Keratinocyte (primary cell): ENCODE measurements at regions not wholly inside any gene's neighbourhood (a gene's known extent, or its start where the extent isn't known, plus 50 kb on each side); places are given as distances from the start of the nearest gene placed in this dataset.

Experiments used
- DNase-seq: peaks from one replicate; pipeline ENCODE4 v3.0.0-alpha.2; 2011; ENCODE audit warnings: low read depth, missing footprints, low spot score
- FAIRE-seq: peaks from 2 replicates; lab custom pipeline; 2011; peaks lifted over from hg19 to GRCh38; lab: Jason Lieb, UNC
- H2AFZ ChIP-seq: 2 replicates; pipeline ENCODE4 v1.6.0; 2012; ENCODE audit warnings: low read length, control low read depth, inconsistent platforms; ENCODE audit not compliant: control insufficient read depth
- H3K27ac ChIP-seq: 2 replicates; pipeline ENCODE4 v1.5.1; 2011; ENCODE audit warnings: low read length; ENCODE audit not compliant: control insufficient read depth, insufficient read depth
- H3K27me3 ChIP-seq: 3 replicates; pipeline ENCODE4 v1.6.0; 2011; ENCODE audit warnings: low read length; ENCODE audit not compliant: control insufficient read depth, insufficient read depth; ENCODE audit errors: extremely low read depth
- H3K36me3 ChIP-seq, 2 experiments: 2 replicates in 1 of 2; 3 replicates in 1 of 2; pipeline ENCODE4 v1.5.1; 2011; ENCODE audit warnings: low read length in 2 of 2, mild to moderate bottlenecking in 1 of 2; ENCODE audit not compliant: control insufficient read depth in 2 of 2, insufficient read depth in 2 of 2; ENCODE audit errors: extremely low read depth in 1 of 2
- H3K4me1 ChIP-seq: 3 replicates; pipeline ENCODE4 v1.5.1; 2011; ENCODE audit warnings: low read length; ENCODE audit not compliant: control insufficient read depth, insufficient read depth; ENCODE audit errors: extremely low read depth
- H3K4me2 ChIP-seq: 3 replicates; pipeline ENCODE4 v1.6.0; 2011; ENCODE audit warnings: low read depth, low read length; ENCODE audit not compliant: control insufficient read depth, insufficient read depth; ENCODE audit errors: extremely low read depth
- H3K4me3 ChIP-seq, 3 experiments: fragments of 200-600 bp in 1 of 3; sonication (generic) in 1 of 3; 2 replicates in 2 of 3; 3 replicates in 1 of 3; pipeline ENCODE4 v1.5.1; 2011 to 2016; ENCODE audit warnings: low read length in 3 of 3, mild to moderate bottlenecking in 3 of 3, control low read depth in 2 of 3, inconsistent platforms in 1 of 3, low read depth in 1 of 3, mixed read lengths in 1 of 3, mixed run types in 1 of 3, moderate library complexity in 1 of 3; ENCODE audit not compliant: control insufficient read depth in 2 of 3, insufficient read depth in 2 of 3; ENCODE audit errors: extremely low read depth in 1 of 3
- H3K79me2 ChIP-seq: 2 replicates; pipeline ENCODE4 v1.6.0; 2012; ENCODE audit warnings: low read length; ENCODE audit not compliant: control insufficient read depth, insufficient read depth
- H3K9ac ChIP-seq: 3 replicates; pipeline ENCODE4 v1.6.0; 2011; ENCODE audit warnings: low read length; ENCODE audit not compliant: control insufficient read depth, insufficient read depth; ENCODE audit errors: extremely low read depth
- H3K9me1 ChIP-seq: 3 replicates; pipeline ENCODE4 v1.6.0; 2011; ENCODE audit warnings: low read length; ENCODE audit not compliant: control insufficient read depth, insufficient read depth; ENCODE audit errors: extremely low read depth
- H3K9me3 ChIP-seq: 2 replicates; pipeline ENCODE4 v1.5.1; 2012; ENCODE audit warnings: low read depth, low read length; ENCODE audit not compliant: control insufficient read depth
- H4K20me1 ChIP-seq: 3 replicates; pipeline ENCODE4 v1.6.0; 2011; ENCODE audit warnings: low read length; ENCODE audit not compliant: control insufficient read depth, insufficient read depth; ENCODE audit errors: extremely low read depth
- EZH2 ChIP-seq: IDR thresholded peaks from one replicate; pipeline ENCODE4 v1.6.1; 2012; ENCODE audit warnings: inconsistent platforms, mild to moderate bottlenecking, low read length, moderate library complexity
- dilution Hi-C: fragments of 300-500 bp; cut with MboI; formaldehyde crosslinking; loops from one replicate; pipeline ENCODE4 v1.7.0; 2020; ENCODE audit warnings: low sequenced_read_pairs; ENCODE audit not compliant: extremely low pct_ligation_motif_present
- TF ChIP-seq, protein P1 (sequence below), 3 experiments: IDR thresholded peaks in 1 of 3; conservative IDR thresholded peaks in 1 of 3; optimal IDR thresholded peaks in 1 of 3; 2 replicates in 2 of 3; 3 replicates in 1 of 3; pipeline versions ENCODE3 to v1.5.1; 2011; ENCODE audit warnings: low read length in 3 of 3, mild to moderate bottlenecking in 3 of 3, moderate library complexity in 2 of 3, control low read depth in 1 of 3, inconsistent platforms in 1 of 3; ENCODE audit not compliant: insufficient read depth in 2 of 3; ENCODE audit errors: extremely low read depth in 1 of 3

DNA sequence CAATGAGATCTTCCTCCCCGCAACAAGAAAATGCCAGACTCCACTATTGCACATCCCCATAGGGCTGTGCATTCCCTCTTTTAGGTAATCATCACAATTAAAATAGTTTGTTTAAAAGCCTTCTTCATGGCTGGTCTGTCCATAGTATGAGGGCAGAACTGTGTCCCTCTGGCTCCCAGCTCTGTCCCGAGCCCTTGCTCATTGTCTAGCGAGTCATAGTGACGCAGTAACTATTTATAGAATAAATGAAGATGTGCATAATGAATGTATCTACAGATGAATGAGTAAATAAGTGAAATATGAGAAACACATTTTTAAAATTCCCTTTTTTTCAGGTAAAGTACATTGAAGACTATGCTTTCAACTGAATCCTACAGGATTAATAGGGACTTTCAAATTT lies 128.4 kb upstream of the TMC3 start:
- no peaks in the 10 kb centered on the region for H3K79me2 ChIP-seq
- H3K9ac ChIP-seq, result no peak overlapping the region
- dilution Hi-C loops, result no loop called here
- H4K20me1 ChIP-seq, result no peaks in the 10 kb centered on the region
- H3K4me3 ChIP-seq, result no peak overlapping the region
- no peak for TF ChIP-seq EZH2
- TF ChIP-seq, protein P1, sequence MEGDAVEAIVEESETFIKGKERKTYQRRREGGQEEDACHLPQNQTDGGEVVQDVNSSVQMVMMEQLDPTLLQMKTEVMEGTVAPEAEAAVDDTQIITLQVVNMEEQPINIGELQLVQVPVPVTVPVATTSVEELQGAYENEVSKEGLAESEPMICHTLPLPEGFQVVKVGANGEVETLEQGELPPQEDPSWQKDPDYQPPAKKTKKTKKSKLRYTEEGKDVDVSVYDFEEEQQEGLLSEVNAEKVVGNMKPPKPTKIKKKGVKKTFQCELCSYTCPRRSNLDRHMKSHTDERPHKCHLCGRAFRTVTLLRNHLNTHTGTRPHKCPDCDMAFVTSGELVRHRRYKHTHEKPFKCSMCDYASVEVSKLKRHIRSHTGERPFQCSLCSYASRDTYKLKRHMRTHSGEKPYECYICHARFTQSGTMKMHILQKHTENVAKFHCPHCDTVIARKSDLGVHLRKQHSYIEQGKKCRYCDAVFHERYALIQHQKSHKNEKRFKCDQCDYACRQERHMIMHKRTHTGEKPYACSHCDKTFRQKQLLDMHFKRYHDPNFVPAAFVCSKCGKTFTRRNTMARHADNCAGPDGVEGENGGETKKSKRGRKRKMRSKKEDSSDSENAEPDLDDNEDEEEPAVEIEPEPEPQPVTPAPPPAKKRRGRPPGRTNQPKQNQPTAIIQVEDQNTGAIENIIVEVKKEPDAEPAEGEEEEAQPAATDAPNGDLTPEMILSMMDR (optimal IDR thresholded peaks at IDR 0.05 in 1 of 3, IDR thresholded peaks at IDR 0.05 in 1 of 3, conservative IDR thresholded peaks at IDR 0.05 in 1 of 3; ENCODE audit: extremely low read depth in 1 of 3, insufficient read depth in 2 of 3, low read length in 3 of 3), result no peak
- FAIRE-seq (no peak), DNase-seq (no peak)
- H3K27me3 ChIP-seq, result no peaks in the 10 kb centered on the region
- H3K36me3 ChIP-seq, result no peaks in the 10 kb centered on the region
- H3K27ac ChIP-seq, result no peak overlapping the region
- no peaks in the 10 kb centered on the region for H3K9me1 ChIP-seq
- H3K4me2 ChIP-seq, result no peak overlapping the region
- no peak overlapping the region for H2AFZ ChIP-seq
- no peaks in the 10 kb centered on the region for H3K9me3 ChIP-seq
- H3K4me1 ChIP-seq, result peaks cover 31% of the 10 kb centered on the region

DNA sequence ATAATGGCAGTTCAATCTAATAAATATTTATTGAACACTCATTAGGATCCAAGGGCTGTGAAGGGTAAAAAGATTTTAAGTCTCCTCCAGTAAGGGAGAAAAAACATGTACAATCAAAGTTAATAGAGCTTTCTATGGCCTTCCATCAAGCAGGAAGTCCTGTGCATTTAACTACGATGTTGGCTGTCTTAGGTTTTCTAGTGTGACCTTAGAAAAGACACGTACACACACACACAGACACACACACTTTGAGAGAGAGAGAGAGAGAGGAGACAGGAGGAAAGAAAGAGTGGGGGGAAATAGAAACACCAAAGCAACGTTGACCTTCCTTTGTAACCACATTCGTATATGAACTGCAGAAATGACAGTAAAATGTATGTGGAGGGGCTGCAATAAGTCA lies 126.1 kb upstream of the TMC3 start:
- dilution Hi-C loops, result no loop called here
- peaks cover 16% of the 10 kb centered on the region for H3K4me1 ChIP-seq
- FAIRE-seq, result no peak

More for the DNA sequence above, 126.1 kb upstream of the TMC3 start:
- H3K9ac ChIP-seq, result no peak overlapping the region
- TF ChIP-seq, protein P1 (optimal IDR thresholded peaks at IDR 0.05 in 1 of 3, IDR thresholded peaks at IDR 0.05 in 1 of 3, conservative IDR thresholded peaks at IDR 0.05 in 1 of 3; ENCODE audit: extremely low read depth in 1 of 3, insufficient read depth in 2 of 3, low read length in 3 of 3), result no peak
- no peak for TF ChIP-seq EZH2
- H3K4me3 ChIP-seq, result no peak overlapping the region
- no peak overlapping the region for H3K27ac ChIP-seq
- no peaks in the 10 kb centered on the region for H3K9me3 ChIP-seq
- H3K27me3 ChIP-seq, result no peaks in the 10 kb centered on the region
- H3K36me3 ChIP-seq, result no peaks in the 10 kb centered on the region
- H3K4me2 ChIP-seq, result no peak overlapping the region
- no peaks in the 10 kb centered on the region for H3K9me1 ChIP-seq
- DNase-seq, result no peak
- no peaks in the 10 kb centered on the region for H4K20me1 ChIP-seq
- H3K79me2 ChIP-seq, result no peaks in the 10 kb centered on the region
- H2AFZ ChIP-seq, result no peak overlapping the region
